ENCODE measurements at regions not wholly inside any gene's neighbourhood (a gene's known extent, or its start where the extent isn't known, plus 50 kb on each side); places are given as distances from the start of the nearest gene placed in this dataset.

GRCh38 chr2:39615675-39616074 is 50.0 kb upstream of the TMEM178A start:
- no peak overlapping the region for H3K9ac ChIP-seq
- no peaks in the 10 kb centered on the region for H3K79me2 ChIP-seq (ENCODE audit: insufficient read depth)
- no peaks in the 10 kb centered on the region for H4K20me1 ChIP-seq (ENCODE audit: insufficient read depth)
- no peaks in the 10 kb centered on the region for H3K36me3 ChIP-seq (ENCODE audit: low read depth)
- no peak overlapping the region for H3K4me3 ChIP-seq
- no peaks in the 10 kb centered on the region for H3K9me3 ChIP-seq (ENCODE audit: low read depth)
- no peaks in the 10 kb centered on the region for H3F3A ChIP-seq (ENCODE audit: insufficient read depth)
- no peak for TF ChIP-seq EZH2 (IDR thresholded peaks at IDR 0.05; ENCODE audit: insufficient read depth, poor library complexity, severe bottlenecking)
- no peak for TF ChIP-seq EZH2phosphoT487 (IDR thresholded peaks at IDR 0.05; ENCODE audit: insufficient read depth, low read depth)
- DNase-seq: no peak
- WGBS, 2 experiments (ENCODE audit: low coverage in 1 of 2, low lambda C conversion rate in 2 of 2, missing lambda C conversion rate in 2 of 2): 62 to 63% methylated on average over 1 of the region's 1 CpG
- H2AFZ ChIP-seq: no peak overlapping the region
- no peak overlapping the region for H3K27ac ChIP-seq
- H3K9me2 ChIP-seq (ENCODE audit: insufficient read depth): no peaks in the 10 kb centered on the region
- H3K4me1 ChIP-seq (ENCODE audit: insufficient read depth): 0 out of 2 replicates have a peak, but pooled peaks cover 4% of the 10 kb centered on the region
- no peak overlapping the region for H3K4me2 ChIP-seq (ENCODE audit: unreplicated experiment)
- peaks cover 6% of the 10 kb centered on the region; the same call in 1 of the 2 replicates for H3K27me3 ChIP-seq (replicated peaks; ENCODE audit: insufficient read depth)
- in situ Hi-C loops (cut with MboI): no loop called here

Measured in GM23248 (cell line).